ENCODE measurements at regions not wholly inside any gene's neighbourhood (a gene's known extent, or its start where the extent isn't known, plus 50 kb on each side); places are given as distances from the start of the nearest gene placed in this dataset.

- TF ChIP-seq, protein P1, sequence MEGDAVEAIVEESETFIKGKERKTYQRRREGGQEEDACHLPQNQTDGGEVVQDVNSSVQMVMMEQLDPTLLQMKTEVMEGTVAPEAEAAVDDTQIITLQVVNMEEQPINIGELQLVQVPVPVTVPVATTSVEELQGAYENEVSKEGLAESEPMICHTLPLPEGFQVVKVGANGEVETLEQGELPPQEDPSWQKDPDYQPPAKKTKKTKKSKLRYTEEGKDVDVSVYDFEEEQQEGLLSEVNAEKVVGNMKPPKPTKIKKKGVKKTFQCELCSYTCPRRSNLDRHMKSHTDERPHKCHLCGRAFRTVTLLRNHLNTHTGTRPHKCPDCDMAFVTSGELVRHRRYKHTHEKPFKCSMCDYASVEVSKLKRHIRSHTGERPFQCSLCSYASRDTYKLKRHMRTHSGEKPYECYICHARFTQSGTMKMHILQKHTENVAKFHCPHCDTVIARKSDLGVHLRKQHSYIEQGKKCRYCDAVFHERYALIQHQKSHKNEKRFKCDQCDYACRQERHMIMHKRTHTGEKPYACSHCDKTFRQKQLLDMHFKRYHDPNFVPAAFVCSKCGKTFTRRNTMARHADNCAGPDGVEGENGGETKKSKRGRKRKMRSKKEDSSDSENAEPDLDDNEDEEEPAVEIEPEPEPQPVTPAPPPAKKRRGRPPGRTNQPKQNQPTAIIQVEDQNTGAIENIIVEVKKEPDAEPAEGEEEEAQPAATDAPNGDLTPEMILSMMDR (conservative IDR thresholded peaks at IDR 0.05), result no peak
- no peak for TF ChIP-seq ZFX (IDR thresholded peaks at IDR 0.05)
Observed at GRCh38 chr20:7080472-7080871, 313.0 kb downstream of the BMP2 start.
